Effector memory CD8-positive, alpha-beta T cell (primary cell): ENCODE measurements at regions not wholly inside any gene's neighbourhood (a gene's known extent, or its start where the extent isn't known, plus 50 kb on each side); places are given as distances from the start of the nearest gene placed in this dataset.

Experiments used
- ATAC-seq: fragments of 150-1000 bp; cut with Tn5 transposase; replicated peaks from 2 replicates; pipeline ENCODE4 v1.10.0; 2021; ENCODE audit warnings: mild to moderate bottlenecking, moderate library complexity
- DNase-seq, 3 experiments: peaks; one replicate each; pipeline ENCODE4 v3.0.0; 2021
- H3K27ac Mint-ChIP-seq, 2 donors: one replicate each; pipeline ENCODE4 v1.8.0; 2022; ENCODE audit warnings: mild to moderate bottlenecking in 2 of 2, mixed read lengths in 2 of 2, moderate library complexity in 2 of 2
- H3K27me3 Mint-ChIP-seq, 2 donors: one replicate each; pipeline ENCODE4 v1.8.0; 2022; ENCODE audit warnings: mixed read lengths in 2 of 2
- H3K36me3 Mint-ChIP-seq: one replicate; pipeline ENCODE4 v1.8.0; 2022; ENCODE audit warnings: mild to moderate bottlenecking, moderate library complexity, mixed read lengths; ENCODE audit not compliant: insufficient read depth
- H3K4me1 Mint-ChIP-seq, 2 donors: one replicate each; pipeline ENCODE4 v1.8.0; 2022; ENCODE audit warnings: low read depth in 2 of 2, mixed read lengths in 2 of 2
- H3K4me3 Mint-ChIP-seq, 2 donors: one replicate each; pipeline ENCODE4 v1.8.0; 2022; ENCODE audit warnings: mild to moderate bottlenecking in 2 of 2, mixed read lengths in 2 of 2, moderate library complexity in 2 of 2
- H3K9me3 Mint-ChIP-seq, 2 donors: one replicate each; pipeline ENCODE4 v1.8.0; 2022; ENCODE audit warnings: mixed read lengths in 2 of 2

GRCh38 chr1:113185463-113186104 lies 112.6 kb downstream of the LRIG2 start:
- no peaks in the 10 kb centered on the region for H3K9me3 Mint-ChIP-seq
- ATAC-seq, result no peak
- peaks cover 47 to 57% of the 10 kb centered on the region in 2 donors for H3K27me3 Mint-ChIP-seq
- no peak overlapping the region for H3K27ac Mint-ChIP-seq
- no peak for DNase-seq
- H3K36me3 Mint-ChIP-seq, result no peaks in the 10 kb centered on the region
- no peaks in the 10 kb centered on the region for H3K4me1 Mint-ChIP-seq
- H3K4me3 Mint-ChIP-seq, result no peak overlapping the region

- DNase-seq (no peak), ATAC-seq (no peak)
- Mint-ChIP-seq H3K4me3 (no peak overlapping the region), H3K27ac (no peak overlapping the region), H3K27me3 (peaks cover 40 to 44% of the 10 kb centered on the region in 2 donors), H3K4me1 (no peaks in the 10 kb centered on the region), H3K36me3 (no peaks in the 10 kb centered on the region), H3K9me3 (peaks cover 0 to 10% of the 10 kb centered on the region in 2 donors)
Measured at GRCh38 chr1:113190078-113190477, 117.1 kb downstream of the LRIG2 start.

- DNase-seq, result no peak
- Mint-ChIP-seq H3K4me3 (no peak overlapping the region), H3K36me3 (no peaks in the 10 kb centered on the region), H3K4me1 (no peaks in the 10 kb centered on the region), H3K27me3 (peaks cover 40 to 44% of the 10 kb centered on the region in 2 donors), H3K9me3 (peaks cover 0 to 10% of the 10 kb centered on the region in 2 donors), H3K27ac (no peak overlapping the region)
- no peak for ATAC-seq
Measured at GRCh38 chr1:113190930-113191329, 117.9 kb downstream of the LRIG2 start.

- no peak for ATAC-seq
- H3K27me3 Mint-ChIP-seq, result peaks cover 40 to 44% of the 10 kb centered on the region in 2 donors
- peaks cover 0 to 10% of the 10 kb centered on the region in 2 donors for H3K9me3 Mint-ChIP-seq
- no peaks in the 10 kb centered on the region for H3K36me3 Mint-ChIP-seq
- no peaks in the 10 kb centered on the region for H3K4me1 Mint-ChIP-seq
- no peak for DNase-seq
- no peak overlapping the region for H3K27ac Mint-ChIP-seq
- H3K4me3 Mint-ChIP-seq, result no peak overlapping the region
Measured at GRCh38 chr1:113191579-113192076, 118.6 kb downstream of the LRIG2 start.

- Mint-ChIP-seq H3K36me3 (no peaks in the 10 kb centered on the region), H3K9me3 (peaks cover 0 to 10% of the 10 kb centered on the region in 2 donors), H3K27me3 (peaks cover 40 to 44% of the 10 kb centered on the region in 2 donors), H3K4me1 (no peaks in the 10 kb centered on the region), H3K27ac (no peak overlapping the region), H3K4me3 (no peak overlapping the region)
- ATAC-seq (no peak), DNase-seq (no peak)
Measured at GRCh38 chr1:113192242-113192641, 119.2 kb downstream of the LRIG2 start.

- no peaks in the 10 kb centered on the region for H3K36me3 Mint-ChIP-seq
- ATAC-seq (no peak), DNase-seq (no peak)
- H3K27me3 Mint-ChIP-seq, result peaks cover 40 to 44% of the 10 kb centered on the region in 2 donors
- H3K4me3 Mint-ChIP-seq, result no peak overlapping the region
- peaks cover 0 to 10% of the 10 kb centered on the region in 2 donors for H3K9me3 Mint-ChIP-seq
- no peak overlapping the region for H3K27ac Mint-ChIP-seq
- H3K4me1 Mint-ChIP-seq, result no peaks in the 10 kb centered on the region
Measured at GRCh38 chr1:113192980-113193379, 120.0 kb downstream of the LRIG2 start.

GRCh38 chr1:113194846-113195830 lies 122.1 kb downstream of the LRIG2 start:
- Mint-ChIP-seq H3K36me3 (no peaks in the 10 kb centered on the region), H3K27ac (no peak overlapping the region), H3K4me1 (no peaks in the 10 kb centered on the region), H3K9me3 (peaks cover 0 to 10% of the 10 kb centered on the region in 2 donors), H3K4me3 (no peak overlapping the region), H3K27me3 (peaks cover 29 to 32% of the 10 kb centered on the region in 2 donors)
- ATAC-seq (no peak), DNase-seq (no peak)

- no peaks in the 10 kb centered on the region for H3K36me3 Mint-ChIP-seq
- ATAC-seq (no peak), DNase-seq (no peak)
- no peaks in the 10 kb centered on the region for H3K4me1 Mint-ChIP-seq
- H3K9me3 Mint-ChIP-seq, result peaks cover 0 to 8% of the 10 kb centered on the region in 2 donors
- no peak overlapping the region for H3K27ac Mint-ChIP-seq
- H3K27me3 Mint-ChIP-seq, result peaks cover 3 to 7% of the 10 kb centered on the region in 2 donors
- H3K4me3 Mint-ChIP-seq, result no peak overlapping the region
Measured at GRCh38 chr1:113197719-113198330, 124.8 kb downstream of the LRIG2 start.

- ATAC-seq (no peak), DNase-seq (no peak)
- Mint-ChIP-seq H3K4me3 (no peak overlapping the region), H3K4me1 (no peaks in the 10 kb centered on the region), H3K36me3 (no peaks in the 10 kb centered on the region), H3K27me3 (peaks cover under 1 to 4% of the 10 kb centered on the region in 2 donors), H3K27ac (no peak overlapping the region), H3K9me3 (no peaks in the 10 kb centered on the region)
Measured at GRCh38 chr1:113198806-113199205, 125.8 kb downstream of the LRIG2 start.

GRCh38 chr1:113199760-113200455 lies 126.9 kb downstream of the LRIG2 start:
- Mint-ChIP-seq H3K27ac (no peak overlapping the region), H3K4me3 (no peak overlapping the region), H3K27me3 (peaks cover 11% of the 10 kb centered on the region in 2 donors), H3K4me1 (no peaks in the 10 kb centered on the region), H3K36me3 (peaks cover 3% of the 10 kb centered on the region), H3K9me3 (no peaks in the 10 kb centered on the region)
- no peak for ATAC-seq
- no peak for DNase-seq

- Mint-ChIP-seq H3K4me1 (no peaks in the 10 kb centered on the region), H3K9me3 (no peaks in the 10 kb centered on the region), H3K4me3 (no peak overlapping the region), H3K27me3 (peaks cover 21 to 28% of the 10 kb centered on the region in 2 donors), H3K27ac (no peak overlapping the region), H3K36me3 (peaks cover 3% of the 10 kb centered on the region)
- no peak for DNase-seq
- ATAC-seq, result no peak
Measured at GRCh38 chr1:113201560-113201959, 128.6 kb downstream of the LRIG2 start.

- Mint-ChIP-seq H3K9me3 (no peaks in the 10 kb centered on the region), H3K27ac (no peak overlapping the region), H3K27me3 (peaks cover 60 to 69% of the 10 kb centered on the region in 2 donors), H3K4me1 (no peaks in the 10 kb centered on the region), H3K36me3 (peaks cover 3% of the 10 kb centered on the region), H3K4me3 (no peak overlapping the region)
- DNase-seq (no peak), ATAC-seq (no peak)
Measured at GRCh38 chr1:113205980-113206766, 133.2 kb downstream of the LRIG2 start.
